ENCODE measurements at regions not wholly inside any gene's neighbourhood (a gene's known extent, or its start where the extent isn't known, plus 50 kb on each side); places are given as distances from the start of the nearest gene placed in this dataset.

DNA sequence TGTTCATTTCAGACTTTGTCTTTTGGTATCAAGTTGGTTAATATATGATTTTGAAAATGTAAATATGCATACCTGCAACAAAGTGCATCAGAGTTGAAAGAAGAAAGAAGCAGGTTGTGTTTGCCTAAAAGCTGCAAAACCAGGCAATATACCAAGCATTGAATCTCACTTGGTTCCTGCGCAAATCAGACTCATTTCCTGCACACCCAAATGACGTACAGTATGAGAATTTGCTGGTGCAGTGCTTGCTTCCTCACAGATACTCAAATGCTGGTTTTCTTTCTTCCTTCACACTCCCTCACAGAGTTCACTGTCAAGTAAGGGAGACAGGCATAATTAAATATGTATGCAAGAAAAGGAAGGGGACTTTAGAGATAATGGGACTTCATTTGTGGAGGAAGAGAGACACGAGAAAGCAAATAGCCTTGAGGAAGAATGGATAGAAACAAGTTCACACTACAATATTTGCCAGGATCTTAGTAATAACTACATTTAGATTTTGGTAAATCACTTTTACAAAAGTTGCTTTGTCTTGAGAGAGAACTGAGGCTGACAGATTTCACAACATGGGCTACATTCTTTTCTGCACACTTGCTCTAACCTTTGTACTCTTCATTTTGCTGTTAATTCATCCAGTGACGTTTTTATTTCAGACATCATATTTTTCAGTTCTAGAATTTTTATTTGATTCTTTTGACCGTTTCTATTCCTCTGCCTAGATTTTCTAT is 56.9 kb upstream of the AOAH start:
- H3K36me3 ChIP-seq (ENCODE audit: insufficient read depth, low read length): no peaks in the 10 kb centered on the region
- no peak overlapping the region for H3K27ac ChIP-seq (ENCODE audit: low read length)
- ATAC-seq (ENCODE audit: insufficient read depth, low read depth) (no peak), DNase-seq (no peak)
- H4K20me1 ChIP-seq (ENCODE audit: insufficient read depth, low read length): no peaks in the 10 kb centered on the region
- H3K9me3 ChIP-seq (ENCODE audit: insufficient read depth, low read length, severe bottlenecking): no peaks in the 10 kb centered on the region
- no peak overlapping the region for H3K4me2 ChIP-seq (ENCODE audit: insufficient read depth, low read length)
- no peak overlapping the region for H3K9ac ChIP-seq (ENCODE audit: low read depth, low read length)
- H3K27me3 ChIP-seq (ENCODE audit: insufficient read depth, low read length, poor library complexity): no peaks in the 10 kb centered on the region
- no peak overlapping the region for H2AFZ ChIP-seq (ENCODE audit: low read depth, low read length)
- TF ChIP-seq, protein P1, sequence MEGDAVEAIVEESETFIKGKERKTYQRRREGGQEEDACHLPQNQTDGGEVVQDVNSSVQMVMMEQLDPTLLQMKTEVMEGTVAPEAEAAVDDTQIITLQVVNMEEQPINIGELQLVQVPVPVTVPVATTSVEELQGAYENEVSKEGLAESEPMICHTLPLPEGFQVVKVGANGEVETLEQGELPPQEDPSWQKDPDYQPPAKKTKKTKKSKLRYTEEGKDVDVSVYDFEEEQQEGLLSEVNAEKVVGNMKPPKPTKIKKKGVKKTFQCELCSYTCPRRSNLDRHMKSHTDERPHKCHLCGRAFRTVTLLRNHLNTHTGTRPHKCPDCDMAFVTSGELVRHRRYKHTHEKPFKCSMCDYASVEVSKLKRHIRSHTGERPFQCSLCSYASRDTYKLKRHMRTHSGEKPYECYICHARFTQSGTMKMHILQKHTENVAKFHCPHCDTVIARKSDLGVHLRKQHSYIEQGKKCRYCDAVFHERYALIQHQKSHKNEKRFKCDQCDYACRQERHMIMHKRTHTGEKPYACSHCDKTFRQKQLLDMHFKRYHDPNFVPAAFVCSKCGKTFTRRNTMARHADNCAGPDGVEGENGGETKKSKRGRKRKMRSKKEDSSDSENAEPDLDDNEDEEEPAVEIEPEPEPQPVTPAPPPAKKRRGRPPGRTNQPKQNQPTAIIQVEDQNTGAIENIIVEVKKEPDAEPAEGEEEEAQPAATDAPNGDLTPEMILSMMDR (IDR thresholded peaks at IDR 0.05; ENCODE audit: borderline replicate concordance, extremely low read depth, low read length, poor library complexity, severe bottlenecking): no peak
- TF ChIP-seq EZH2 (IDR thresholded peaks at IDR 0.05; ENCODE audit: borderline replicate concordance, low read depth, low read length, severe bottlenecking): no peak
- H3K4me3 ChIP-seq (ENCODE audit: low read depth in 1 of 2, low read length in 2 of 2): no peak overlapping the region
- no peaks in the 10 kb centered on the region for H3K79me2 ChIP-seq (ENCODE audit: insufficient read depth, low read length)
- peaks cover 47% of the 10 kb centered on the region for H3K4me1 ChIP-seq (ENCODE audit: insufficient read depth, low read length)

DNA sequence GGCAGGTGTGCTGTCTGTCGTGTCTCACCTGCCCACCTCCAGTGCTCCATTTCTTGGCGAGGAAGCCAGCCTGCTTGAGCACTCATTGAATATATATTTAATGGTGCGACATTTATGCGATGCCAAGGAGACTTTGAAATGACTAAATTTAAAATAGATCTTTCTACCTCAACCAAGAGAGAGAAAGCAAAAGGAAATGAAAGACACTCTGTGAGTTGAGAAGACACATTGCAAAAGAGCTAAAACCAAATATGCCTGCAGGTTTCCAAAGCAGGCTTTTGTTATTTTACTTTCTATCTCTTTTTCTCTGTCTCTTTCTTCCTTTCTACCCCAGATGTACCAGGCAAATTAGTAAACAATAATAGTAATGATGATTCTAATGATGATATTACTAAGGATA is 53.6 kb upstream of the AOAH start:
- H4K20me1 ChIP-seq (ENCODE audit: insufficient read depth, low read length): no peaks in the 10 kb centered on the region
- peak overlapping the region; percentile 37; the same call in 1 of the 2 replicates for H3K4me2 ChIP-seq (ENCODE audit: insufficient read depth, low read length)
- H3K9ac ChIP-seq (ENCODE audit: low read depth, low read length): no peak overlapping the region
- peaks cover 27% of the 10 kb centered on the region for H3K4me1 ChIP-seq (ENCODE audit: insufficient read depth, low read length)
- no peaks in the 10 kb centered on the region for H3K79me2 ChIP-seq (ENCODE audit: insufficient read depth, low read length)
- no peak for ATAC-seq (ENCODE audit: insufficient read depth, low read depth)
- H3K36me3 ChIP-seq (ENCODE audit: insufficient read depth, low read length): no peaks in the 10 kb centered on the region
- H3K27me3 ChIP-seq (ENCODE audit: insufficient read depth, low read length, poor library complexity): no peaks in the 10 kb centered on the region
- no peak overlapping the region for H3K4me3 ChIP-seq (ENCODE audit: low read depth in 1 of 2, low read length in 2 of 2)
- H2AFZ ChIP-seq (ENCODE audit: low read depth, low read length): no peak overlapping the region
- no peak for TF ChIP-seq EZH2 (IDR thresholded peaks at IDR 0.05; ENCODE audit: borderline replicate concordance, low read depth, low read length, severe bottlenecking)
- TF ChIP-seq, protein P1 (IDR thresholded peaks at IDR 0.05; ENCODE audit: borderline replicate concordance, extremely low read depth, low read length, poor library complexity, severe bottlenecking): no peak
- no peak overlapping the region for H3K27ac ChIP-seq (ENCODE audit: low read length)
- H3K9me3 ChIP-seq (ENCODE audit: insufficient read depth, low read length, severe bottlenecking): no peaks in the 10 kb centered on the region
- no peak for DNase-seq

DNA sequence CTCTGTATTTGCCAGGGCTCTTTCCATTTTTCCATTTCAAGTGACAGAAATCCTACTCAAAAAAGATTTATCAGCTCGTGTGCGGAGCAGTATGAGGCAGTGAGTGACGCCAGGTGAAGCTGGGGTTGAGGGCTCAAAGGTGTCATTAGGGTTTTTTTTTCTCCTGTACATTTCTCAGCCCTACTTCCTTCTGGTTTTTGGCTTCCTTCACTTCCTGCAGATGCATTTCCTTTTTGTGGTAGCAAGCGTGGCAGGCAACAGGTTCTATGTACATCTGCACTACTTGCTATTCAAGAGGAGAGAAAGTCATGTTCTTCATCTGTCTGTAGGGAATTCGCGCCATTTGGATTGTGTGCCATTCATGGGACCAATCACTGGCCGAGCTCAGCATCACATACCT is 52.8 kb upstream of the AOAH start:
- Histone ChIP-seq H3K27ac (ENCODE audit: low read length) (no peak overlapping the region; the same call in 1 of the 2 replicates), H3K4me1 (ENCODE audit: insufficient read depth, low read length) (peaks cover 27% of the 10 kb centered on the region), H4K20me1 (ENCODE audit: insufficient read depth, low read length) (no peaks in the 10 kb centered on the region), H3K36me3 (ENCODE audit: insufficient read depth, low read length) (no peaks in the 10 kb centered on the region), H3K4me2 (ENCODE audit: insufficient read depth, low read length) (peak overlapping the region; percentile 37; the same call in 1 of the 2 replicates), H2AFZ (ENCODE audit: low read depth, low read length) (no peak overlapping the region), H3K9ac (ENCODE audit: low read depth, low read length) (no peak overlapping the region), H3K27me3 (ENCODE audit: insufficient read depth, low read length, poor library complexity) (no peaks in the 10 kb centered on the region), H3K79me2 (ENCODE audit: insufficient read depth, low read length) (no peaks in the 10 kb centered on the region), H3K9me3 (ENCODE audit: insufficient read depth, low read length, severe bottlenecking) (no peaks in the 10 kb centered on the region), H3K4me3 (ENCODE audit: low read depth in 1 of 2, low read length in 2 of 2) (no peak overlapping the region)
- peak; percentile 72 for DNase-seq
- TF ChIP-seq, protein P1 (IDR thresholded peaks at IDR 0.05; ENCODE audit: borderline replicate concordance, extremely low read depth, low read length, poor library complexity, severe bottlenecking): no peak
- TF ChIP-seq EZH2 (IDR thresholded peaks at IDR 0.05; ENCODE audit: borderline replicate concordance, low read depth, low read length, severe bottlenecking): no peak
- ATAC-seq (ENCODE audit: insufficient read depth, low read depth): peak; percentile 96

Data from DND-41 (cell line).